NT2/D1 (cell line): ENCODE measurements at regions not wholly inside any gene's neighbourhood (a gene's known extent, or its start where the extent isn't known, plus 50 kb on each side); places are given as distances from the start of the nearest gene placed in this dataset.

Source experiments
- DNase-seq: peaks from one replicate; pipeline ENCODE4 v3.0.0-alpha.2; 2011; ENCODE audit warnings: low read depth, low spot score
- H3K27me3 ChIP-seq: 2 replicates; pipeline ENCODE4 v1.6.0; 2011; ENCODE audit warnings: mild to moderate bottlenecking; ENCODE audit not compliant: insufficient read length, insufficient read depth
- H3K36me3 ChIP-seq: 2 replicates; pipeline ENCODE4 v1.6.1; 2011; ENCODE audit warnings: mild to moderate bottlenecking, low read length, mixed read lengths; ENCODE audit not compliant: insufficient read depth, insufficient read length
- H3K4me1 ChIP-seq: 2 replicates; pipeline ENCODE4 v1.5.1; 2011; ENCODE audit not compliant: insufficient read depth, insufficient read length
- H3K4me3 ChIP-seq: 2 replicates; pipeline ENCODE4 v1.5.1; 2011; ENCODE audit warnings: low read depth; ENCODE audit not compliant: insufficient read length
- H3K9ac ChIP-seq: 2 replicates; pipeline ENCODE4 v1.6.0; 2011; ENCODE audit warnings: low read depth; ENCODE audit not compliant: insufficient read length
- H3K9me3 ChIP-seq: 2 replicates; pipeline ENCODE4 v1.5.1; 2011; ENCODE audit warnings: mild to moderate bottlenecking, low read length; ENCODE audit not compliant: insufficient read depth
- SUZ12 ChIP-seq: IDR thresholded peaks from 2 replicates; pipeline ENCODE4 v1.6.1; 2011; ENCODE audit not compliant: insufficient read length, insufficient read depth; ENCODE audit errors: extremely low read depth
- YY1 ChIP-seq: IDR thresholded peaks from 2 replicates; pipeline ENCODE4 v1.6.1; 2011; ENCODE audit not compliant: insufficient read length, insufficient read depth
- ZNF274 ChIP-seq: IDR thresholded peaks from 2 replicates; pipeline ENCODE4 v1.6.1; 2011; ENCODE audit warnings: mild to moderate bottlenecking, low read depth, low read length

GRCh38 chr6:156309017-156309416 lies 468.2 kb upstream of the ARID1B start:
- no peak for DNase-seq
- Histone ChIP-seq H3K9me3 (no peaks in the 10 kb centered on the region), H3K27me3 (no peaks in the 10 kb centered on the region), H3K4me3 (no peak overlapping the region), H3K4me1 (no peaks in the 10 kb centered on the region), H3K9ac (no peak overlapping the region), H3K36me3 (no peaks in the 10 kb centered on the region)
- TF ChIP-seq YY1 (no peak), ZNF274 (no peak), SUZ12 (no peak)

GRCh38 chr6:156308604-156309003 lies 468.6 kb upstream of the ARID1B start:
- Histone ChIP-seq H3K4me1 (no peaks in the 10 kb centered on the region), H3K9ac (no peak overlapping the region), H3K36me3 (no peaks in the 10 kb centered on the region), H3K27me3 (no peaks in the 10 kb centered on the region), H3K4me3 (no peak overlapping the region), H3K9me3 (no peaks in the 10 kb centered on the region)
- no peak for DNase-seq
- no peak for TF ChIP-seq ZNF274
- TF ChIP-seq YY1, result no peak
- TF ChIP-seq SUZ12, result no peak

- no peaks in the 10 kb centered on the region for H3K27me3 ChIP-seq
- no peak for TF ChIP-seq SUZ12
- TF ChIP-seq YY1, result no peak
- TF ChIP-seq ZNF274, result no peak
- H3K36me3 ChIP-seq, result no peaks in the 10 kb centered on the region
- H3K4me3 ChIP-seq, result no peak overlapping the region
- H3K9ac ChIP-seq, result no peak overlapping the region
- no peaks in the 10 kb centered on the region for H3K9me3 ChIP-seq
- DNase-seq, result no peak
- H3K4me1 ChIP-seq, result no peaks in the 10 kb centered on the region
Observed at GRCh38 chr6:156306531-156306930, 470.6 kb upstream of the ARID1B start.

- no peak for DNase-seq
- no peak for TF ChIP-seq YY1
- no peak for TF ChIP-seq ZNF274
- TF ChIP-seq SUZ12, result no peak
- H3K9ac ChIP-seq, result no peak overlapping the region
- H3K36me3 ChIP-seq, result no peaks in the 10 kb centered on the region
- no peaks in the 10 kb centered on the region for H3K4me1 ChIP-seq
- H3K4me3 ChIP-seq, result no peak overlapping the region
- no peaks in the 10 kb centered on the region for H3K9me3 ChIP-seq
- H3K27me3 ChIP-seq, result no peaks in the 10 kb centered on the region
Observed at GRCh38 chr6:156283091-156283490, 494.1 kb upstream of the ARID1B start.

GRCh38 chr6:156282087-156282486 lies 495.1 kb upstream of the ARID1B start:
- H3K36me3 ChIP-seq, result no peaks in the 10 kb centered on the region
- H3K4me1 ChIP-seq, result no peaks in the 10 kb centered on the region
- no peaks in the 10 kb centered on the region for H3K27me3 ChIP-seq
- H3K4me3 ChIP-seq, result no peak overlapping the region
- H3K9ac ChIP-seq, result no peak overlapping the region
- no peak for TF ChIP-seq ZNF274
- no peak for TF ChIP-seq YY1
- TF ChIP-seq SUZ12, result no peak
- H3K9me3 ChIP-seq, result no peaks in the 10 kb centered on the region
- DNase-seq, result no peak

- Histone ChIP-seq H3K36me3 (no peaks in the 10 kb centered on the region), H3K27me3 (no peaks in the 10 kb centered on the region), H3K4me1 (no peaks in the 10 kb centered on the region), H3K9me3 (no peaks in the 10 kb centered on the region), H3K4me3 (no peak overlapping the region), H3K9ac (no peak overlapping the region)
- TF ChIP-seq SUZ12 (no peak), ZNF274 (no peak), YY1 (no peak)
- DNase-seq, result no peak
Observed at GRCh38 chr6:156281266-156281665, 495.9 kb upstream of the ARID1B start.

- DNase-seq, result no peak
- Histone ChIP-seq H3K36me3 (no peaks in the 10 kb centered on the region), H3K27me3 (no peaks in the 10 kb centered on the region), H3K4me3 (no peak overlapping the region), H3K9me3 (no peaks in the 10 kb centered on the region), H3K9ac (no peak overlapping the region), H3K4me1 (no peaks in the 10 kb centered on the region)
- TF ChIP-seq YY1, result no peak
- TF ChIP-seq ZNF274, result no peak
- no peak for TF ChIP-seq SUZ12
Observed at GRCh38 chr6:156280065-156280464, 497.1 kb upstream of the ARID1B start.
